Epithelial cell of esophagus (primary cell): ENCODE measurements at regions not wholly inside any gene's neighbourhood (a gene's known extent, or its start where the extent isn't known, plus 50 kb on each side); places are given as distances from the start of the nearest gene placed in this dataset.

ENCODE experiments used
- DNase-seq: peaks from one replicate; pipeline ENCODE4 v3.0.0; 2010; ENCODE audit warnings: low read depth
- H3K4me3 ChIP-seq: 2 replicates; pipeline ENCODE4 v1.5.1; 2011; ENCODE audit warnings: mild to moderate bottlenecking, low read length, control low read depth
- TF ChIP-seq, protein P1 (sequence below): IDR thresholded peaks from 2 replicates; pipeline ENCODE4 v1.5.1; 2011; ENCODE audit warnings: low read depth, mild to moderate bottlenecking, low read length, control low read depth, inconsistent platforms; ENCODE audit not compliant: insufficient read depth; ENCODE audit errors: missing control alignments

DNA sequence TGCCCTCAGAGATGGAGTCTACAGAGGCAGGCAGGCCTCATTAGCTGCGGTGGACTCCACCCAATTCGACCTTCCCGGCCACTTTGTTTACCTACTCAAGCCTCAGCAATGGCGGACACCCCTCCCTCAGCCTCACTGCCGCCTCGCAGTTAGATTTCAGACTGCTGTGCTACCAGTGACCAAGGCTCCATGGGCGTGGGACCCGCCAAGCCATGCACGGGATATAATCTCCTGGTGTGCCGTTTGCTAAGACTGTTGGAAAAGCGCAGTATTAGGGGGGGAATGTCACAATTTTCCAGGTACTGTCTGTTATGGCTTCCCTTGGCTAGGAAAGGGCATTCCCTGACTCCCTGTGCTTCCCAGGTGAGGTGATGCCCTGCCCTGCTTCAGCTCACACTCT lies 252.3 kb downstream of the ARL4A start:
- DNase-seq: no peak
- TF ChIP-seq, protein P1, sequence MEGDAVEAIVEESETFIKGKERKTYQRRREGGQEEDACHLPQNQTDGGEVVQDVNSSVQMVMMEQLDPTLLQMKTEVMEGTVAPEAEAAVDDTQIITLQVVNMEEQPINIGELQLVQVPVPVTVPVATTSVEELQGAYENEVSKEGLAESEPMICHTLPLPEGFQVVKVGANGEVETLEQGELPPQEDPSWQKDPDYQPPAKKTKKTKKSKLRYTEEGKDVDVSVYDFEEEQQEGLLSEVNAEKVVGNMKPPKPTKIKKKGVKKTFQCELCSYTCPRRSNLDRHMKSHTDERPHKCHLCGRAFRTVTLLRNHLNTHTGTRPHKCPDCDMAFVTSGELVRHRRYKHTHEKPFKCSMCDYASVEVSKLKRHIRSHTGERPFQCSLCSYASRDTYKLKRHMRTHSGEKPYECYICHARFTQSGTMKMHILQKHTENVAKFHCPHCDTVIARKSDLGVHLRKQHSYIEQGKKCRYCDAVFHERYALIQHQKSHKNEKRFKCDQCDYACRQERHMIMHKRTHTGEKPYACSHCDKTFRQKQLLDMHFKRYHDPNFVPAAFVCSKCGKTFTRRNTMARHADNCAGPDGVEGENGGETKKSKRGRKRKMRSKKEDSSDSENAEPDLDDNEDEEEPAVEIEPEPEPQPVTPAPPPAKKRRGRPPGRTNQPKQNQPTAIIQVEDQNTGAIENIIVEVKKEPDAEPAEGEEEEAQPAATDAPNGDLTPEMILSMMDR: no peak
- no peak overlapping the region for H3K4me3 ChIP-seq

DNA sequence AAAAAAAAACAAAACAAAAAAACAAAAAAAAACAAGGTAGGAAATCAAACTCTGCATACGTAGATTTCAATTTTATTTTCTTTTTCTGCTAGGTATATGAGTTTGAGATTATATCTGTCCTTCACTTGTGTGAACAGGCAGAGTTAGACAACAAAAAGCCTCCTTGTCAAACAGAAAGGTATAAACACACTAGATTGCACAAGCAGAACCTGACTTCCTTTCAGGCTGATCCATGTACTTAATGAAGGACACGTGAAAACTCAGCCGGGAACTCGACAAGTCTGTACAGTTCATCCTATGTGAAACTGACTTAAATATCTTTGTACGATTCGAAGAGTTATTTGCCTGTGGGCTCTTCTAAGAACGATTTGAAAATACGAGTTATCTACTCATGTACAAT lies 254.1 kb downstream of the ARL4A start:
- no peak overlapping the region for H3K4me3 ChIP-seq
- DNase-seq: peak; percentile 95

DNA sequence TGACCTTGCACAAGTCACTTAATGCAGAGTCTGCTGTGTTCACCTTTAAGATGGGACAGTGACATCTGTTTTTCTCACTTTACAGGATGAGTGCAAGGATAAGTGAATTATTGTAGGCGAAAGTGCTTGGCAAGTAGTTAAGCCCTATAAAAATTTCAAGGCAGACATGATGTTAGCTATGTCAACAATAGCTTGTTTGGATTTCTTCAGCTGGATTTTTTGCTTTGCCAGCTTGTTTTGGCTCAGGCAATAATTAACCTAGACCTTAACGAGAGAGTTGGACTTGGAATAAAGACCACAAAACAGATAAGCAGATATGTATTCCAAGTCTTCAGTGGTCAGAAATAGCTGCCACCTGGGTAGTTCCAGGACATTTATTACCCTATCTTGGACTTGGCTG lies 255.2 kb downstream of the ARL4A start:
- TF ChIP-seq, protein P1: no peak
- H3K4me3 ChIP-seq: no peak overlapping the region
- DNase-seq: no peak

More for the DNA sequence above, 254.1 kb downstream of the ARL4A start:
- TF ChIP-seq, protein P1: no peak

DNA sequence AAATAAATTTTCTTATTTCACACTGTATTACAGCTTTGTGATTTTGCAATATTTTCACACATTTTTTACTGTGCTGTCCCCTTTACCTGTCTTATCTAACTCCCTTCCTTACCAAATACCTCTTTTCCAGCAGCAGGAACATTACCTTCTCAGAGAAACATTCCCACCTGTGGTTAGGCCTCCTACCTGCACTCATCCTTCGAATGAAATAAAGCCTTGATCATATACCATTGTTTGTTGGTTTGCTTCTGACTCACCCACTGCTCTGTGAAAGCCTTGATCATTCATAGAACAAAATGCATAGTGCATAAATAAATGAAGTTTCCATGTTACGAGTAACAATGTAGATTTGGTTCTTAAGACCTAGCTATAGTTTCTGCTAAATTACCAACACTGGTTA lies 256.3 kb downstream of the ARL4A start:
- TF ChIP-seq, protein P1: no peak
- DNase-seq: peak; percentile 68
- no peak overlapping the region for H3K4me3 ChIP-seq

DNA sequence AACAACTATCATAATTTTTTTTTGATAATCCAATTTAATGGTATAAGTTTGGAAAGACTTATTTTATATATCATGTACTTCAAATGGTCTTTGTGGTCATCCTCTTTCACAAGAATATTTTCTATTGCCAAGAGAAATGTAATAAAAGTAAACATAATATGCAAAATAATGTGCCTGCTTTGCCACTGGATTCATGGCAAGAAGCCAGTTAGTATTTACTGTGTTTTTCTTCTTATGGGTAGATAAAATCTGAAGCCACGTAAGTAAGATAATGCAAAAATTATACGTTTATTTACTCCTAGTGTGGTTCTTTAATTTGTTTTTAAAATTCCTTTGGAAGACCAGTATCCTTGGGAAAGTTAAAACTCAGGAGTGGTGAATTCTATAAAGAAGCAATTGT lies 258.5 kb downstream of the ARL4A start:
- no peak for DNase-seq
- TF ChIP-seq, protein P1: no peak
- no peak overlapping the region for H3K4me3 ChIP-seq

DNA sequence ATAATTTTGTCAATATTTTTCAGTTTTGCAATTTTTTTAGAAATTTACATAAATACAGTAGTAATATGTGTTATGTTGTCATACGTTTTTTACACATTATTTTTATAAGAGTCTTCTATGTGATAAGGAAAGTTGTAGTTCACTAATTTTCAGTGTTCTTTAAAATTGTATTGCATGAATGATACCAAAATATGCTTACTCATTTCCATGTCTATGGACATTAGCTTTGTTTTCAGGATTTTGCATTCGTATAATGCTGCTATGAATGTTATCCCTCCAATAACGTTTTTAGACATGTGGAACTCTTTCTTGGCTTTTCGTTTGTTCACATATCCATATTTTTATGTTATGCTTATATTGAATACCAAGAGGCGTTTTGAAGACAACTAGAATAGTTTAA lies 260.0 kb downstream of the ARL4A start:
- H3K4me3 ChIP-seq: no peak overlapping the region
- DNase-seq: no peak
- TF ChIP-seq, protein P1: no peak

DNA sequence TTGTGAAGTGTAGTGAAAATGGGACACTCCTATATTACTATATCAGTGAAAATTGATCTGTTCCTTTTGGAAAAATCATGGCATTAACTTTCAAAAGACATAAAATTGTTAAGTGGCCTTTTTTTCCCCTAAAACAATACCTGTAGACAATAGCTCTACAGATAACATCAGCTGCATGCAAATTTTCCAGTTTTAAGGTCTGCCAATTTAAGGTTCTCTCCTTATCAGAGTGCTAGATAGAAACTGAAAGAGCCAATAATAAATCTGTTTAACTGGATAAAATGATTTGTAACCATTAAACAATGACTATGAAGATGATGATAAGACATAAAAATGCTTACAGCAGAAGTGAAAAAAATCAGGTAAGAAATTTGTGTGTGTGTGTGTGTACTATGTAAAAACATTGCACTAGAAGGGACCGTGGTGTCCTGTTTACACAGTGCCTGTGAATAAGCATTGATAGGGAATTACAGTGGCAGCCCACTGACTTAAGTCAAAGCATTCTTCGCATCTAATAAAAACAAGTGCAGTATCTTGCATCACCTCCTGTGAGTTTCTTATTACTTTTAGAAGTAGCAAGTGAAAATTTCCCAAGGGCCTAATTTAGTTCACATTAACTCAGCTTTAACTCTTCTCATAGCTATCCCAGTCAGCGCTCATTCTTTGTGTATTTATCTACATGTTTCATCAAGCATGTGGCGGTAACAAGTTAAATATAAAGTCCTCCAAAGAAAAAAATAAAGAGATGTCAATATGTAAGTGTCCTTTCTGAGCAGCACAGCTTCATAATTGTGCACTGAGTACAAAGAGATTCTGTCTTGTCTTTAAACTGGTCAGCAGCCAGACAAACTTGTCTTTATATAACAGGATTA lies 261.9 kb downstream of the ARL4A start:
- DNase-seq: peak; percentile 28
- TF ChIP-seq, protein P1: no peak
- H3K4me3 ChIP-seq: no peak overlapping the region
